CD14-positive monocyte (primary cell): ENCODE measurements at regions not wholly inside any gene's neighbourhood (a gene's known extent, or its start where the extent isn't known, plus 50 kb on each side); places are given as distances from the start of the nearest gene placed in this dataset.

Experiments
- DNase-seq, 3 donors: peaks; one replicate each; pipeline ENCODE4 v3.0.0-alpha.2; 2011 to 2022
- H2AFZ ChIP-seq: 2 replicates; pipeline ENCODE4 v1.6.0; 2012; ENCODE audit warnings: mild to moderate bottlenecking, low read depth, low read length, inconsistent platforms; ENCODE audit not compliant: insufficient read depth, poor library complexity, severe bottlenecking
- H3K27ac ChIP-seq, 2 donors: 1 replicate in 1 of 2; 2 replicates in 1 of 2; pipeline ENCODE4 v1.5.1; 2012 to 2013; ENCODE audit warnings: low read length in 2 of 2, control low read depth in 1 of 2, inconsistent platforms in 1 of 2, low read depth in 1 of 2, mild to moderate bottlenecking in 1 of 2
- H3K27me3 ChIP-seq, 2 donors: one replicate each; pipeline versions ENCODE4 v1.6.0 to v1.6.1; 2011 to 2013; ENCODE audit warnings: low read length in 2 of 2; ENCODE audit not compliant: control insufficient read depth in 2 of 2, insufficient read depth in 2 of 2
- H3K36me3 ChIP-seq, 2 donors: replicated peaks in 1 of 2; 1 replicate in 1 of 2; 2 replicates in 1 of 2; pipeline versions ENCODE4 v1.5.1 to v1.6.1; 2012 to 2013; ENCODE audit warnings: low read length in 2 of 2, control low read depth in 1 of 2, inconsistent platforms in 1 of 2, mild to moderate bottlenecking in 1 of 2; ENCODE audit not compliant: insufficient read depth in 2 of 2, control insufficient read depth in 1 of 2
- H3K4me1 ChIP-seq, 2 donors: 1 replicate in 1 of 2; 2 replicates in 1 of 2; pipeline versions ENCODE4 v1.5.1 to v1.6.1; 2012 to 2013; ENCODE audit warnings: low read length in 2 of 2, control low read depth in 1 of 2, inconsistent platforms in 1 of 2, mild to moderate bottlenecking in 1 of 2, moderate library complexity in 1 of 2; ENCODE audit not compliant: insufficient read depth in 2 of 2, control insufficient read depth in 1 of 2
- H3K4me2 ChIP-seq: replicated peaks from 2 replicates; pipeline ENCODE3; 2012; ENCODE audit warnings: low read length, moderate library complexity, mild to moderate bottlenecking; ENCODE audit not compliant: poor library complexity, severe bottlenecking; ENCODE audit errors: extremely low read depth
- H3K4me3 ChIP-seq, 3 experiments: fragments of 200-600 bp in 1 of 3; sonication (generic) in 1 of 3; replicated peaks in 1 of 3; 1 replicate in 2 of 3; 2 replicates in 1 of 3; pipeline ENCODE4 v1.5.1; 2011 to 2013; ENCODE audit warnings: low read length in 3 of 3, mild to moderate bottlenecking in 3 of 3, control low read depth in 2 of 3, low read depth in 2 of 3, inconsistent platforms in 1 of 3, moderate library complexity in 1 of 3
- H3K79me2 ChIP-seq: 2 replicates; pipeline ENCODE4 v1.6.0; 2012; ENCODE audit warnings: mild to moderate bottlenecking, control low read depth, inconsistent platforms, low read length, moderate library complexity; ENCODE audit not compliant: insufficient read depth
- H3K9ac ChIP-seq: 2 replicates; pipeline ENCODE4 v1.6.0; 2017; ENCODE audit warnings: low read length, mild to moderate bottlenecking; ENCODE audit not compliant: insufficient read depth, poor library complexity, severe bottlenecking
- H3K9me3 ChIP-seq, 2 donors: replicated peaks in 1 of 2; 1 replicate in 1 of 2; 2 replicates in 1 of 2; pipeline versions ENCODE4 v1.5.1 to v1.6.1; 2012 to 2013; ENCODE audit warnings: low read length in 2 of 2, control low read depth in 1 of 2; ENCODE audit not compliant: control insufficient read depth in 1 of 2, insufficient read depth in 1 of 2
- H4K20me1 ChIP-seq: 2 replicates; pipeline ENCODE4 v1.6.0; 2012; ENCODE audit warnings: mild to moderate bottlenecking, low read length, control low read depth, moderate library complexity; ENCODE audit not compliant: insufficient read depth
- H3K27ac Mint-ChIP-seq, 7 donors: one replicate each; pipeline ENCODE4 v1.8.0; 2020; ENCODE audit warnings: mild to moderate bottlenecking in 7 of 7, mixed read lengths in 7 of 7, moderate library complexity in 6 of 7, inconsistent platforms in 2 of 7
- H3K27me3 Mint-ChIP-seq, 3 donors: one replicate each; pipeline ENCODE4 v1.8.0; 2021 to 2022; ENCODE audit warnings: low read depth in 3 of 3, mild to moderate bottlenecking in 3 of 3, mixed read lengths in 3 of 3, moderate library complexity in 3 of 3, inconsistent platforms in 1 of 3
- H3K36me3 Mint-ChIP-seq, 2 donors: one replicate each; pipeline ENCODE4 v1.8.0; 2020; ENCODE audit warnings: mixed read lengths in 2 of 2, inconsistent platforms in 1 of 2, mild to moderate bottlenecking in 1 of 2
- H3K4me1 Mint-ChIP-seq: one replicate; pipeline ENCODE4 v1.8.0; 2020; ENCODE audit warnings: mild to moderate bottlenecking, mixed read lengths
- H3K4me3 Mint-ChIP-seq, 2 donors: one replicate each; pipeline ENCODE4 v1.8.0; 2020; ENCODE audit warnings: mild to moderate bottlenecking in 2 of 2, mixed read lengths in 2 of 2, moderate library complexity in 1 of 2
- H3K9me3 Mint-ChIP-seq, 7 donors: one replicate each; pipeline ENCODE4 v1.8.0; 2020 to 2022; ENCODE audit warnings: mixed read lengths in 7 of 7, mild to moderate bottlenecking in 6 of 7, moderate library complexity in 6 of 7, inconsistent platforms in 2 of 7
- WGBS: methylation state at CpG from one replicate; pipeline ENCODE4 v1.1.5; 2013; ENCODE audit warnings: missing lambda C conversion rate; ENCODE audit not compliant: insufficient coverage; 5-methylcytosine and 5-hydroxymethylcytosine counted together
- intact Hi-C, 2 donors: fragments of 100-400 bp; cut with micrococcal nuclease; formaldehyde crosslinking; loops; one replicate each; pipeline versions ENCODE4 v1.15.0 to v1.15.1; 2023
- TF ChIP-seq, protein P1 (sequence below): fragments of 200-600 bp; IDR thresholded peaks from one replicate; pipeline ENCODE4 v1.8.0; 2022; ENCODE audit warnings: antibody characterized with exemption, mild to moderate bottlenecking

DNA sequence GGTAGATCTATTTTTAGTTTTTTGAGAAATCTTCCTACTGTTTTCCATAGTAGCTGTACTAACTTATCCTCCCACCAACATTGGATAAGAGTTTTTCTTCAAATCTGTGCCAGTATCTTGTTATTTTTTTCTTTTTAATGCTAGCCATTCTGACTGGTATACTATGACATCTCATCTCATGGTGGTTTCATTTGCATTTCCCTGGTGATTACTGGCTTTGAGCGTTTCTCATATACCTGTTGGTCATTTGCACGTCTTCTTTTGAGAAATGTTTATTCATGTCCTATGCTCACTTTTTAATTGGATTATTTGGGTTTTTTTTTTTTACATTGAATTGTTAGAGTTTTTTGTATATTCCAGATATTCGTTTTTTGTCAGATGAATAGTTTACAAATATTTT lies 398.1 kb downstream of the OCA2 start:
- Mint-ChIP-seq H3K27me3 (no peaks in the 10 kb centered on the region), H3K27ac (no peak overlapping the region), H3K9me3 (peaks cover 9 to 44% (median 23%) of the 10 kb centered on the region in 7 donors), H3K36me3 (no peaks in the 10 kb centered on the region), H3K4me3 (no peak overlapping the region), H3K4me1 (no peaks in the 10 kb centered on the region)
- no peak overlapping the region for H3K4me2 ChIP-seq
- H3K9me3 ChIP-seq, result peaks cover 50 to 58% of the 10 kb centered on the region in 2 donors
- H3K9ac ChIP-seq, result no peak overlapping the region
- H3K27me3 ChIP-seq, result no peaks in the 10 kb centered on the region
- H3K27ac ChIP-seq, result no peak overlapping the region
- no peaks in the 10 kb centered on the region for H4K20me1 ChIP-seq
- no peak overlapping the region for H2AFZ ChIP-seq
- H3K36me3 ChIP-seq, result no peaks in the 10 kb centered on the region
- TF ChIP-seq, protein P1, sequence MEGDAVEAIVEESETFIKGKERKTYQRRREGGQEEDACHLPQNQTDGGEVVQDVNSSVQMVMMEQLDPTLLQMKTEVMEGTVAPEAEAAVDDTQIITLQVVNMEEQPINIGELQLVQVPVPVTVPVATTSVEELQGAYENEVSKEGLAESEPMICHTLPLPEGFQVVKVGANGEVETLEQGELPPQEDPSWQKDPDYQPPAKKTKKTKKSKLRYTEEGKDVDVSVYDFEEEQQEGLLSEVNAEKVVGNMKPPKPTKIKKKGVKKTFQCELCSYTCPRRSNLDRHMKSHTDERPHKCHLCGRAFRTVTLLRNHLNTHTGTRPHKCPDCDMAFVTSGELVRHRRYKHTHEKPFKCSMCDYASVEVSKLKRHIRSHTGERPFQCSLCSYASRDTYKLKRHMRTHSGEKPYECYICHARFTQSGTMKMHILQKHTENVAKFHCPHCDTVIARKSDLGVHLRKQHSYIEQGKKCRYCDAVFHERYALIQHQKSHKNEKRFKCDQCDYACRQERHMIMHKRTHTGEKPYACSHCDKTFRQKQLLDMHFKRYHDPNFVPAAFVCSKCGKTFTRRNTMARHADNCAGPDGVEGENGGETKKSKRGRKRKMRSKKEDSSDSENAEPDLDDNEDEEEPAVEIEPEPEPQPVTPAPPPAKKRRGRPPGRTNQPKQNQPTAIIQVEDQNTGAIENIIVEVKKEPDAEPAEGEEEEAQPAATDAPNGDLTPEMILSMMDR, result no peak
- no peaks in the 10 kb centered on the region for H3K79me2 ChIP-seq
- no CpG with 5 or more reads among the region's 3 CpGs for WGBS
- DNase-seq, result no peak
- intact Hi-C loops, result no loop called here
- no peaks in the 10 kb centered on the region for H3K4me1 ChIP-seq
- no peak overlapping the region for H3K4me3 ChIP-seq

DNA sequence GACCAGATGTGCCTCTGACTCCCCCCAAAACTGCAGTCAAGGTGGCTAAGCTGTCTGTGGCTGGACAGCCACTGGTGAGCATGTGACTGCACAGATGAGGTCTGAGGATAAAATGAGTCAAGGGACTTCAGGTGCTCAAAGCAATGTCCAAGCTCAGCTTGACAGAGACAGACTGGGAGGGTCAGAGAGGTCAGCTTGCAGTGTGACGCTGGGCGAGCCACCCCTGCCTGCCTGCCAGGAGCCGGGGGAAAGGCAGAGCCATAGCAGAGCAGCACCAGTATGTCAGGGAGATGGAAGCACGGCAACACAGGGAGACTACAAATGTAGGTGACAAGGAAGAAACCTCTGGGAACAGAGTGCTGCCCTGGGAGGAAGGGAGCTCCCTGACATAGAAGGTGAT lies 399.4 kb downstream of the OCA2 start:
- no peaks in the 10 kb centered on the region for H3K36me3 Mint-ChIP-seq

More for the DNA sequence above, 399.4 kb downstream of the OCA2 start:
- no peaks in the 10 kb centered on the region for H3K27me3 Mint-ChIP-seq
- Histone ChIP-seq H3K27ac (no peak overlapping the region), H3K4me3 (no peak overlapping the region), H3K36me3 (no peaks in the 10 kb centered on the region), H3K4me1 (no peaks in the 10 kb centered on the region), H2AFZ (no peak overlapping the region), H3K9me3 (peaks cover 41 to 57% of the 10 kb centered on the region in 2 donors), H4K20me1 (no peaks in the 10 kb centered on the region), H3K9ac (no peak overlapping the region), H3K27me3 (no peaks in the 10 kb centered on the region), H3K4me2 (no peak overlapping the region), H3K79me2 (no peaks in the 10 kb centered on the region)
- H3K4me3 Mint-ChIP-seq, result no peak overlapping the region
- no peak overlapping the region for H3K27ac Mint-ChIP-seq
- no peak for DNase-seq
- H3K9me3 Mint-ChIP-seq, result peaks cover 4 to 36% (median 20%) of the 10 kb centered on the region in 7 donors
- TF ChIP-seq, protein P1, result no peak
- no peaks in the 10 kb centered on the region for H3K4me1 Mint-ChIP-seq
- 95% methylated on average over 4 of the region's 4 CpGs for WGBS
- intact Hi-C loops, result no loop called here
